GM19035 (cell line): ENCODE measurements at regions not wholly inside any gene's neighbourhood (a gene's known extent, or its start where the extent isn't known, plus 50 kb on each side); places are given as distances from the start of the nearest gene placed in this dataset.

Experiments
- ATAC-seq: cut with Tn5 transposase; IDR thresholded peaks from one replicate; pipeline ENCODE4 v1.9.1; 2021; ENCODE audit not compliant: unreplicated experiment

DNA sequence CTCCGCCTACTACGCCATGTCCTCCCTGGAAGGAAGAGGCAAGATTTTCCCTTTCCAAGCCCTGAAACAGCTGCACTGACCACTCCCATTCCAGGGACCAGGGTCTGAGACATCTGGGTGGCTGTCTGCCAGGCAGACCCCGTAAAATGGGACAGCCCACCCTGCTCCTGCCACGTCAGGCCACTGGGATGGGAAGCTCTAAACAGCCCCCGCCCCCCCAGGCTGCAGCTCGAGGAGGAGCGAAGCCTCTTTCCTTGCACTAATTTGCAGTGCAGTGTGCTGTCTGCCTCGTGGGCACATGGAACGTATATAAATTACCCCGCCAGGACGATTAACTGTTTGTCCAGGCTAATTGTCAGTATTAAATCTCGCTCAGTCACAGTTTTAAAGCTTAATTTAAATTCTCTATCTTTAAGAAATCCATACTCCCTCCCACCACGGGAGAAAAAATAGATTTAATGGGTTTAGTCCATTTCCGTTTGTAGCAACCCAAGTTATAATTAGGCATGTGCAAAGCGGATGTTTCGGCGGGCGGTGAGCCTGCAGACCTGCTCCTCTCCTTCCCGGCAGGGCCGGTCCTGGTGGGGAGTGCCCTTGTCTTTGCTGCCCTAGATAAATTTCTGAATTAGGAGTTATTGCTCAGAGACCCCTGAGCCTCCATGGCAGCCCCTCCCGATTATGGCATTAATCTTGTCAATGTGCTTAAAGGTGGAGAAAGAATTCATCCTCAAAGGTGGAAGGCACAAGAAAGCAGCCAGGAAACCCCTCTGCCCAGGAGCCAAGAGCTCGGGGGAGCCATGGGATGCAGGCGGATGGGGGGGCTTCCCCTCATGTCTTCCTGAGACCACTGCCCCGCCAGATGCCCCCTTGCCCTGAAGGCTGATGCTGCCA is 268.0 kb upstream of the TNRC6C start:
- no peak for ATAC-seq

DNA sequence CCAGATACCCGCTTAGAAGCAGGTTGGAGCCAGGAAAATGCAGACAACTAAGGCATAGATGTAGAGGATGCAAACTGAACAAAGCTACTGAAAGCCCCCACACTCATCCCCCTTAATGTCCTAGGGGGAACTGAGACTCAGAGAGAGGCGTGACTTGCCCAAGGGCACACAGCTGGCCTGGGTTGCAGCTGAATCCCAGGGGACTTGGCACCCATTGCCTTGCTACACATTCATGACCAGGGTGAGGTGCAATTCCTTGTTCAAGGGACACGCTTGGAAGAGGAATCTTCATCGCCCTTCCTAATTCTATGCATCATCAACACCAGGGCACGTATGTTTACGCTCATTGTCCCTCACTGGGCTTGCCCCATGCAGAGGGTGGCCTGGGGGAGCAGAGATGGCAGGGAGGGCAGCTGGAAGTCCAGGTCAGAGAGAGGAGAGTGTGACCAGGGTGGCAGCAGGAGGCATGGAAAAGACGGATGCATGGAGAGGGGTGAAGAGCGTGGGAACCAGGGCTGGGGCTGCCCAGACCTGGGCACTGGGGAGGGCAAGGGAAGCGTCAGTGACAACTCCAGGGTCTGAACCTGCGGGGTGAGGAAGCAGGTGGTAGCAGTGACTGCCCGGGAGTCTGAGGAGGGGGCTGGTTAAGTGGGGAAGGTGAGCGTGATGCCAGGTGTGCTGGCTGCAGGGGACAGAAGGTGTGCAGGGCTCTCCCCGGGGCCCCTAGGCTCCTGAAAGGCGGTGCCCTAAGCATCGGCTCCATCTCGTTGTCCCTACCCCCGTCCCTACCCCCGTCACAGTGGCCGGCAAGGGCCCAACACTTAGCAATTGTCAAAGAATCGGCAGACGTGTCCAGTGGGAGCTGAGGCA is 267.1 kb upstream of the TNRC6C start:
- no peak for ATAC-seq

DNA sequence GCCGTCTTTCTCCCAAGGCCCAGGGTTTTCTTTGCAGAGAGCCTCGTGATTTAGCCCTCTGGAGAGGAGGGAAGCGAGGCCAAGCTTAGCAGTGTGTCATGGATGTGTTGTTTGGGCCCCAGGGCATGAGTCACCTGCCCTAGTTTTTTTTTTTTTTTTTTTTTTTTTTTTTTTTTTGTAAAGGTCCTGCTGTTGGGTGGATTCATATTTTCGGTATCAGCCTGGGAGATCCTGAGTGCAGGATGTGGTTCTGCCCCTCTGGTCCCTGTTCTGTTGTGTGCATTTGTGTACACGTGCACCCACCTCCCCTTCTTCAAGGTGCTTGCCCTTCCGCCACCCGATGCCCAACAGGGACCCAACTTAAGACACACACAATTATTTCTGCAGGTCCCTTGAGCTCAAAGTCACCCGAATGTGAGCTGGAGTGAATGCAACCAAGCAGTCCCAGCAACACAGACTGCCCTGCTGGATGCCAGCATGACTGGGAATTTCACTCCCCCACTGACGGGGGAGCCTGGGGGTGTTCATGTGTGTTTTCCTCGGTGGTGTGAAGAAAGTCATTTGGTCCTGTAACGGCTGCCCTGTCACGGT is 265.8 kb upstream of the TNRC6C start:
- ATAC-seq, result no peak

DNA sequence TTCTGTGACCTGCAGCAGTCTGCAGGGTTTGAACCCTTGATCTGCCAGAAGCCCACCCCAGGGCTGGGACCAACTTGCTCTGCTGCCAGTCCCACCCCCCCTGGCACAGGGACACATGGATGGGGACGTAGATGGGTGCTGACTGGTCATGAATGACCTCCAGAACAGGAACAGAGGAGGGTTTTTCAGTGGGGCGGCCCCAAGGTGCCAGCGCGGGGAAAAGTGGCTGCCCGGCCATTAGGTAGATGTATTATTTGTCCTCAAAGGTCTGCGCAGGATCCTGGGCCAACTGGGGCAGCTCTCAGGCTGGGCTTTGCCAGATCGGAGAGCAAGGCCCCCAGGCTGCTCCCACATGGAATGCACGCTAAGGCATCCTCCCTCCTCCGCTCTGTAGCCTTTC is 265.2 kb upstream of the TNRC6C start:
- ATAC-seq, result no peak

DNA sequence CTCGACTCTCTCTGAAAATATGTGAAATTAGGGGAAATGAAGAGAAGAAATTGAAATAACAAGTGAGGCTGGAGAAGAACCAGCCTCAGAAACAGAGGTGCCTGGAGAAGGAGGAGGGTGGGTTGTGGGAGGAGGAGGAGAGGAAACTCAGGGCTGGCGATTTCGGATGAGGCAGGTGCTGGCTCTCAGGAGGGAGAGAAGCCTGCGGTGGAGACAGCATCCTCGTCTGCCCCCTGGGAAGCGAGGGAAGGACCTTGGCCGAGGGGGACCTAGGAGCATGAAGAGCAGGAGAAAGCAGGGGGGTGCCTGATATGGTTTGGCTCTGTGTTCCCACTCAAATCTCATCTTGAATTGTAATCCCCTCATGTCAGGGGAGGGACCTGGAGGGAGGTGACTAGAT is 264.7 kb upstream of the TNRC6C start:
- ATAC-seq, result no peak

DNA sequence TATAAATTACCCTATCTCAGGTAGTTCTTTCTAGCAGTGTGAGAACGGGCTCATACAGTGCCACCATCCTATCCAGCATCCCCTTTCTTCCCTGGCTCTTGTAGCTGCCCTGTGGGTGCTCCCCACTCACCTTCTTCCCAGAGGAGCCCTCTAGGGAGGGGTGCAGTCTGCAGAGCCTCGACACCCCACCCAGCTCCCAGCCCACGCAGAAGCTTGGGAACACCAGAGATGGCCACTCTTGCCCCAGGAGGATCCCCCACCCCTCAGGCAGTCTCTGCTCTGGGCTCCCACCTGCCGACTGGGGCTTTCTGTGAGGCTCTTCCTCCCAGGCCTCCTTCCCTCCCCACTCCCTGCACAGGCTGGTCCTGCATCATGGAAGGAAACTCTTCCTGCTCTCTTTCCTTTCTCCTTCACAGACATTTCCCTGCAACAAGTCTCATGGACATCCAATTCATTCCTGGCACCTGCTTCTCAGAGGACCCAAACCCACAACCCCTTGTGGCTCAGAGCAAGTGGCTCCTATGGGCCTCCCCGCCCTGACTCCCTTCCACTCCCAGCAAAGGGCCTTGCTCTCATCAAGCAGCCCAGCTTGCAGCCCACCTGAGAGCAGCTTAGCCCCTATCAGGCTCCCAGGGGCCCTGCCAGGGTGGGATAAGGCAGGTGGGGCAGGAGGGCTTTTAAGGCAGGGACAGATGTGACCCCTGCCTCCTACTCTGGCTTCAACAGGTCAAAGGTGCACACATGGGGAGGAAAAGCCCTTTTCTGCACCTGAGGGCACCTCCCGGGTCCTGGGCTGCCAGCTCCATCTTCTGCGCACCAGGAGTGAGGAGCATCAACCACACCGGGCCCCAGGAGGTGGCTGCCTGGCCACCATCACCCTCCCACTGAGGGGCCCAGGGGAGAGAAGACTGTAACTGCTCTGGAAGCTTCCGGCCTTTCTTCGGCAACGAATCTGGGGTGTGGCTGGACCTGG is 263.8 kb upstream of the TNRC6C start:
- ATAC-seq, result no peak

DNA sequence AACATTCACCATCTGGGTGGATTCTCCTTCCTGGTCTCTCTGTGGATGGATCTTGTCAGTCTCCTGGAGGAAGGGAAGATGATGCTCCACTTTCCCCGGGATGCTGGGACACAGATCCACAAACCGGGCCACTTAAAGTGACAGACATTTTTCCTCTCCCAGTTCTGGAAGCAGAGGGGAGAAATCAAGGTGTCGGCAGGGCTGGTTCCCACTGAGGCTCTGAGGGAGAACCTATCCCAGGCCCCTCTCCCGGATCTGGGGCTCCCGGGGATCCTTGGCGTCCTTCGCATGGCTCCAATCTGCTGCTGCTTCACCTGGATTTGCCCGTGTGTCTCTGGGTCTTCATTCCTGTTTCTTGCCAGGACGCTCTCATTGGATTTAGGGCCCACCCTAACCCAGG is 263.1 kb upstream of the TNRC6C start:
- no peak for ATAC-seq

DNA sequence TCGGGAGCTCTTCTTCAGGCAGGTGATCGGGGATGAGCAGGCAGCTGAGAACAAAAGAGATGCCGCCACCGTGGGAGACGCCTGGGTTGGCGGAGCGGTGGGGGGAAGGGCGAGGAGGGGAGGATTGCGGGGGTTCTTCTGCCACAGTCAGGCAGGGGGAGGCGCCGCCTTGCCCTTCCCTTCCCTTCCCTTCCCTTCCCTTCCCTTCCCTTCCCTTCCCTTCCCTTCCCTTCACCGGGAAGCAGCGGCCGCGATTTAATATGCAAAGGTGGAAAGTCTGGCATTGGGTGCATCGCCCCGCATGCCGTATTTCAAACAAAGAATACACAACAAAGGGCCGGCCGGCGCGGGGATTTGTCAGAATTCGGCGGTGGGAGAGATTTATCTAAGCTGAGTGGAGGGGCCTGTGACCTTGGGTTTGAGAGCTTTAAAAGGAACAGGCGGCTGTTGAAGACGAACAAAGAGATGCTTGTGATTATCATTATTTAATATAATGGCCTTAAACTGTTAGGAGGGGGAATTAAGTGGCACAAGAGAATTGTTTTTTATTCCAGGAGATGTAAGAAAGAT is 262.3 kb upstream of the TNRC6C start:
- no peak for ATAC-seq

DNA sequence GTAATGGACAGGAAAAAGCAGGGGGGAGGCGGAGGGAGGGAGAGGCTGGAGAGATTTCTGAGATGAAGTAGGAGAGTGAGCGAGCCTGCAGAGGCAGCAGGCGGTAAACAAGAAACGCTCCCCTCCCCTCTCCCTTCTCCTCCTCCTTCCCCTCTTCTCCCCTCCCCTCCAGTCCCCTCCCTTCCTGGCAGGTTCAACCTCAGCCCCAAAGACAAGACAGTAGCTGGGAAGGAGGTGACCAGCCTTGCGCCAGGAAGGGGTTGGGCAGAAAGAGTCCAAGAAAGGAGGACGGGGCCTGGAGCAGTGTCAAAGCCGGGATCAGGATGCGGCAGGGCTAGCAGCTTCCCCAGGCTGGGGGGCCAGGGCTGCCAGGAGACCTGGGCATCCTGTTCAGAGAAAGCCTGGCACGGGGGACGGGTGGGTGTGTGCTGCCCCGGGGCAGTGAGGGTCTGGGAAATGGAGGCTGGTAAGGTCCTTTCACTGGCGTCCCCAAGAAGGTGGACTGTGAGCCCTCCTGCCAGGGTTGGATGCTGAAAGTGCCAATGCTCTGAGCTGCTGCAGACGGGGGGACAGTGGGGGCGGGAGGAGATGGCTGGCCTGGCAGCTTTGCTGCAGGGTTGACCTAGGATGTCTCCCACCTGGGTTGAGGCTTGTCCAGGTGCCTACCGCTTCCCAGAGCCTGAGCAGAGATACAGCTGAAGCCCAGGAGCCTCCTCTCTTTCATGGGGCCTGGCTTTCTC is 261.6 kb upstream of the TNRC6C start:
- no peak for ATAC-seq

DNA sequence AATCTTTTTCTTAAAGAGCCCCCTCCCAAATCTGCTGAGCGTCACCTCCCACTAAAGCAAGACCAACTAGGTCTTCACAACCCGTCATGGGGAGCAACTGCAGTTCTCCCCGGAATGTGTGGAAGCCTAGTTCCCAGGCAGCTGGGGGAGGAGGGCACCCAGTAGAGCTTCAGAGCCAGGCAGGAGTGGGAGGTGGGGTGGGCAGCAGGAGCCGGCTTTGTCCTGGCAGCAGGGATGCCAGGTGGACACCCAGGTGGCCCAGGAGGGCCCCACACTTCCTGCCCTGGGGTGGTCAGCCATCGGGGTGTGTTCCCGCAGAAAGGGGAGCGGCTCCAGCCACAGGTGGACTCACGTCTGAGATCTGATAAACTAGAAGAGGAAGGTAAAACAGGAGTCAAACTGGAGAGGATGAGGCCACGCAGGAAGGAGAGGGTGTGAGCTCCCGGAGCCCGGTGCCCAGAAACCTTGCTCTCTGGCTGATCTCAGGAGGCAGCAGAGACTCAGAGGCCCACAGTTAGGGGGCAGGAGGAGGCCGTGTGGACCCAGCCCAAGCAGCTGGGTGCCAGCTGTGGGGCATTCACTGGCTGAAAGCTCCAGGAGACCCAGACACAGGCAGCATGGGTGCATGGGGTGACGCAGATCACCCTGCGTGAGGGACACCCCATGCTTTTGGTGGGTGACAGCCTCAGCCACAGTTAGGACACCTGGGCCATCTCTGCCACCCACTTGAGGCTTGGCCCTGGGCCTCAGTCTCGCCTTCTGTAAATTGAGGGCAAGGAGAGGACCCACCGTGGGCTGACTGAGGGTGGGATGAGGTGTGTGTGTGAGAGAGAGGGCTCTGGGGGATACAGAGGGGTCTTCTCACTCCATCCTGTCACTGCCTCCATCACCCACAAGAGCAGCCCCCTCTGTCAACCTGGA is 260.8 kb upstream of the TNRC6C start:
- ATAC-seq, result no peak

DNA sequence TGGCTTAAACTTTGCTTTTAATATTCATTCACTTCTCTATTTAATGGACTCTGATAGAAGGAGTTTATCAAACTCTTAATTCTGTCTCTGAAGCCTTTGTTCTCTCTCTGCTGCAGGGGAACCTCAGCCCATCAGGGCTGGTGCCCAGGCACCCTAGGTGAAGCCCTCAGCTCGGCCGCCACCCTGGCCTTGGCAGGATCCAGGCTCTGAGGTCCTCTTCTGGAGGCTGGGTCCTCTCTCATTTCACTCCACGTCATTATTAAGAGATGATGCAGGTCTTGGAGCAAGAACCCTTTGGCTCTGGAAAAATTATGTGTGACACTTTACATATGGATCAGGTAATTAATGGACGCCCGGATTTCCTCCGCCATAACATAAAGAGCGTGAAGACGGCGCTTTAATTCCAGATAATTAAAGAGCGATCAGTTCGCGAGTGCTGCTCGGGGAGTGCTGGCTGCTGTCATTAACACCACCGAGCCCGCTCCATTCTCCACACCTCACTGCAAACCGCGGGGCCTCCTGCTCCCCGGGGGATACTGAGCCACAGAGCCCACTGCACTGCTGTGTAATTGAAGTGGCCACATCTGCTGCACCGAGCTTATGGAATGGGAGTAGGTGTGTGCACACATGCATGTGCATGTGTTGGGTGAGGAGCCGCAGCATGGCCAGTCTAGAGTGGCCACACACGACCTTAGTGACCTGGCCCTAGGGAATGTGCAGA is 259.4 kb upstream of the TNRC6C start:
- no peak for ATAC-seq

DNA sequence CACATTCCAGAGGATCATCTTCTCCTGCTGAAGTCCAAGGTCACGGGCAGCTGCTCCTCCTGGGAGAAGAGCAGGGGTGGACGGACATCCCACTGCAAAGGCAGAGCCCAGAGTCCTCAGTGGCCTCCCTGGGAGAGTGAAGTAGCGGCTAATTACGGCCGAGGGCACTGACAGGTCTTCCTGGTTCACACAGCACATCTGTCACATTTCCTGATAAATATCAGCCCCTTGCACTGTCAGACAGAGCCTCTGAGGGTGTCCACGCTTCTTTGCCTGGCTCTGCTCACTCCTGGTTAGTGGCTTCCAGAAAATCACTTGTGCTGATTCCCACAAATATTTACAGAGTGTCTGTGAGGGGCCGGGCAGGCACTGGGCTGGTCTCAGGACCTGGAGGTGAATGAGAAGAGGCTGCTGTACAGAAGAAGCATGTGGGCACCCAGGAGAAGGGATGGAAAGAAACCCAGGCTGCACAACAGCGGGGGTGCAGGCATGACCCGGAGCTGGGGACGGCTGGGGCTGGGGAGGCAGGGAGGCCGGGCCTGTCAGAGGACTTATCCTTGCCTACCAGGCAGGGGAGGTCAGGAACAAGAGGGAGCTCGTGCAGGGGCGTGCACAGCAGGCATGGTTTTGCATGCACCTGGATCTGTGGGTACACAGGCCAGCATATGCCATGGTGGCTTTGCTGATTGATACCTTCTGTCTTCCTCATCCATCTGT is 258.2 kb upstream of the TNRC6C start:
- ATAC-seq, result no peak

DNA sequence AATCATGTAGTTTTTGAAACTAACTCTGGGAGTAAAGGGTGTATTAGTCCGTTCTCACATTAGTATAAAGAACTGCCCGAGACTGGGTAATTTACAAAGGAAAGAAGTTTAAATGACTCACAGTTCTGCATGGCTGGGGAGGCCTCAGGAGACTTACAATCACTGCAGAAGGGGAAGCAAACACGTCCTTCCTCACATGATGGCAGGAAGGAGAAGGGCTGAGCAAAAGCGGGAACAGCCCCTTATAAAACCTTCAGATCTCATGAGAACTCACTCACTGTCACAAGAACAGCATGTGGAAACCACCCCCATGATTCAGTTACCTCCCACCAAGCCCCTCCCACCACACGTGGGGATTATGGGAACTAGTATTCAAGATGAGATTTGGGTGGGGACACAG is 256.5 kb upstream of the TNRC6C start:
- ATAC-seq, result no peak

DNA sequence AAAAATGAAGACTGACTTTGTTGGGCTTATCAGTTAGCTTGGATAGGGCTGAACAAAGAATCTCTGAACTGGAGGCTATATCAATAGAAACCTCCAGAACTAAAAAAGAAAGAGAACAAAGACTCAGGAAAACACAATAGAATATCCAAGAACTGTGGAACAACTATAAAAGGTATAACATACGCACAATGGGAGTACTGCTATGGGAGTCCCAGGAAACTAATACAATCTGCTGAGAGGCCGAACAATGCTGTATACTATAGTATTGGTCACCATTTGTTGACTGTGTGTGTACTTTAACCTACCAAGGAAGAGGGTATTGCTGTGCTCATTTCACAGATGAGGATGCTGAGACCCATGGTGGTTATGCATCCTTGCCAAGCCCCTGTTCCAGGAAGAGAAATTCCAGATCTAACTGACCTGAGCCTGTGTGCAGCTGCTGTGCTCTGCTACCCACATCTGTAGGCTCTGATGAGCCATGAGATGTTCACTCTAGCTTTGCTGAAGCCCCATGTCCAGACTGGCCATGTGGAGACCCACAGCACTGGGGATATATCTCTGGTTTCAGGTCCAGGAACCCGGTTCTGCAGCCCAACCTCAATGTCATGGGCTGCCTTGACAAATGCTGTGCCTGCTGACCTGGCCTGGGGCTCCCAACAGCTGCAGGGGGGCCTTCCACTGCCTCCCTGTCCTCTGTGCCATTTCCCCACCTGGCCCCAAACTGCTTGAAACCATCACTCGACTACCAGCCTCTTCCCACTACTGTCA is 254.3 kb upstream of the TNRC6C start:
- no peak for ATAC-seq

DNA sequence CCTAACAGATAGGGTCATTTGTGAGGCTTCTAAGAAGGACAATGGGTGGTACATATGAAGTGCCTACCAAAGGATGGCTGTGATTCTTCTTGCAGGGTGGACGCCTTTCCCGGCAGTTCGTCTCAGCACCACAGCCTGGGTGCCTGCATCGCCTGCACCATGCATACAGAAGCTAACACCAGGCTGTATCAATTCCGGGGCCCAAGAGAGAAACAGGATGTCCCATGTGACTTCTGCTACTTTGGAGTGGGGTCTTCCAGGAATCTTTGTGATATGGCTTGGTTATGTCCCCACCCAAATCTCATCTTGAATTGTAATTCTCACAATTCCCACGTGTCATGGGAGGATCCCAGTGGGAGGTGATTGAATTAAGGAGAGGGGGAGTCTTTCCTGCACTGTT is 251.6 kb upstream of the TNRC6C start:
- no peak for ATAC-seq

DNA sequence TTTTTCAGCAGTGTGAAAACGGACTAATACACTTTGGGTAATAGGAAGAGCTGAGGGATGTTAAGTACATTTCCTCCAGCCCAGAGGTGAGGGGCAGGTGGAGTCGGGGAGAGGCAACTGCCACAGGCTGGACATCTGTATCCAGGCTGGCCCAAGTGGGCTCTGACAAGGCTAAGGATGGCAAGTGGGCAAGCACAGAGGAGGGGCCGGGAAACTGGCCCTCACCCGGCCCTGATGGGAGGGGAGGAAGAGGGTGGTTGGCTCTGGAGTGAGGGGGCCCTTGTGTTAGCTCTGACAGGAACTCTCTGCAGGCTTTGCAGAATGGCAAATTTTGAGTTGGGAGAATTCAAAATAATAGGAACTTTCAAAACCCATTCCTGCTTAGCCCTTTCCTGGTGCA is 251.0 kb upstream of the TNRC6C start:
- ATAC-seq, result no peak
